Eye (tissue), 1 donor: ENCODE measurements at regions not wholly inside any gene's neighbourhood (a gene's known extent, or its start where the extent isn't known, plus 50 kb on each side); places are given as distances from the start of the nearest gene placed in this dataset.
"Not testable (repeated sequence)": the region's sequence is repeated elsewhere in the genome, so short reads cannot be mapped to it uniquely, and the experiment has no call there.

ENCODE experiments used
- DNase-seq: peaks from one replicate; pipeline ENCODE4 v3.0.0-alpha.2; 2015

DNA sequence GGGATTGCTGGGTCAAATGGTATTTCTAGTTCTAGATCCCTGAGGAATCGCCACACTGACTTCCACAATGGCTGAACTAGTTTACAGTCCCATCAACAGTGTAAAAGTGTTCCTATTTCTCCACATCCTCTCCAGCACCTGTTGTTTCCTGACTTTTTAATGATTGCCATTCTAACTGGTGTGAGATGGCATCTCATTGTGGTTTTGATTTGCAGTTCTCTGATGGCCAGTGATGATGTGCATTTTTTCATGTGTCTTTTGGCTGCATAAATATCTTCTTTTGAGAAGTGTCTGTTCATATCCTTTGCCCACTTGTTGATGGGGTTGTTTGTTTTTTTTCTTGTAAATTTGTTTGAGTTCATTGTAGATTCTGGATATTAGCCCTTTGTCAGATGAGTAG is 220.3 kb downstream of the NPR3 start:
- DNase-seq, result not testable (repeated sequence)

DNA sequence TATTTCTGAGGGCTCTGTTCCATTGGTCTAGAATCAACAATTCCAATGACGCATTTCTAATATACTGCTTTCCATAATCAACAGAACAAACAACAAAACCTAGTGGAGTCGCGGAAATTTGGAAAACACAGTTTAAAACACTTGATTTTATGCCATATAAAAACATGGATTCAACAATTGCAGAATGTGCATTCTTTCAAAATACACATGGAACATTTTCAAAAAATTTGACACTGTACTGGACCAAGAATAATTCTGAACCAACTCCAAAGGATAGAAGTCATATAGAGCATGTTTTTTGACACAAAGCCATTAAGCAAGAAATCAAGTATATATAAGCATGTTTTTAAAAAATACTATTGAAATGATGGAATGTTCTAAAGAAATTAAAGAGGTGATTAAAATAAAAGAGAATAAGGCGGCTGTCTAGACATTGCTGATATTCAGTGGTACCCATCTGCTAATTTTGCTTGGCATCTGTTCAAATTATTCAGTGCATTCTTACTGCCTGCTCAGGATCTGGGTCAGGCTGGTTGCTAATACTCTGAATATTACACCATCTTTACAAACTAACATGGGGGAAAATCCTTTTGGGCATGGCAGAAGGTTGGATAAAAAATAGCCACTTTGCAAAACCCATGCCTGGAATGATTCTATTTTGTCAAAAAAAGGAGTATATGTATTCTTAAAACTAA is 221.3 kb downstream of the NPR3 start:
- no peak for DNase-seq

- DNase-seq, result no peak
Observed at GRCh38 chr5:32933692-32934091, 222.6 kb downstream of the NPR3 start.

DNA sequence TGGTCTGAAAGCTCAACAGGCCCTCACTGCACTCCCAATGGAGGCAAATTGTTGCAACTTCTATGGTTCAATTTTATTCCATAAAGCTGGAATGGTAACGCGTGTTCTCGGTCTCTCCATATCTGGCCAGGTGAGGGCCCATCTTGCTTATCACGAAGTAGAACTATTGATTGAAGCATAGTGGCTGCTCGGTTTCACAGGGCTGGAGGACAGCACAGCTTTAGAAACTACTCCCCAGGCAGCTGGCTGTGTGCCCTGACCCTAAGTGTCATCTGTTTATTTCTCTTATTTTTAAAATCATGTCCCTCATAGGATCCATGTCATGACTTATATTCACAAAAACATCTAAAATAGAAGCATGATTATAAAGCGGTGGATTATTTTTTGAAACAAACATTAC is 223.4 kb downstream of the NPR3 start:
- no peak for DNase-seq

DNA sequence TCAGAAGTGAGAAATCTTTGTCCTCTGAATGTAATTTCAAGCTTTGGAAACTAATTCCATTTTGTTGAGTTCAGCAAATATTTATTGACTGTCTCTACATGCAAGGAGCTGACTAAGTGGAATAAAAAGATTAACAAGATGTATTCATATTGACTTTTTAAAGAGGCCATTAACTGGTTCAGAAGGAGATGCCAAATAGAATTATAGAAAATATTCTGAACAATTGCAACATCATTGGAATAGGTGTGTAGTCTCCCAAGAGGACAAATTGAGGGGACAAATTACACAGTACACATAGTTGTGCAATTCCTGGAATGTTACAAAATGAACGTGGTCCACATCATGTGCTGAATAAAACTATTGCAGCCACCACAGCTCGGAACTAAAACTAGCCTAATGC is 224.2 kb downstream of the NPR3 start:
- no peak for DNase-seq

DNA sequence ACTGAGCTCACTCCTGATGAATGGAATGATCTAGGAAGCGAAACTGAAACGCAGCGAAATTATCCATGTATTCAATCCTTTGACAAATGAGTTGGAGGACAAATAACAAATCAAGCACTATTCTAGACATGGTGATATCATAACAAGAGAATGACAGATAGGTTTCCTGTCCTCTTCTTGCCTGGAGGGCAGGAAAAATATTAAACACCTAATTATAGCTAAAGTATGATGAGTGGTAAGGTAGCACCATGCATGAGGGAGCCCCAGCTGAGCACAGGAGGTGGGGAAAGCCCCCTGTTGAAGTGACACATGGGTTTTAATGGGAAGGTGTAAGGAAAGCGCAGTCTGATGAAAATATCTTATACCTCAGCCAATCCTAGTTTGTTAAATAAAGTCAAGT is 225.2 kb downstream of the NPR3 start:
- DNase-seq, result no peak

DNA sequence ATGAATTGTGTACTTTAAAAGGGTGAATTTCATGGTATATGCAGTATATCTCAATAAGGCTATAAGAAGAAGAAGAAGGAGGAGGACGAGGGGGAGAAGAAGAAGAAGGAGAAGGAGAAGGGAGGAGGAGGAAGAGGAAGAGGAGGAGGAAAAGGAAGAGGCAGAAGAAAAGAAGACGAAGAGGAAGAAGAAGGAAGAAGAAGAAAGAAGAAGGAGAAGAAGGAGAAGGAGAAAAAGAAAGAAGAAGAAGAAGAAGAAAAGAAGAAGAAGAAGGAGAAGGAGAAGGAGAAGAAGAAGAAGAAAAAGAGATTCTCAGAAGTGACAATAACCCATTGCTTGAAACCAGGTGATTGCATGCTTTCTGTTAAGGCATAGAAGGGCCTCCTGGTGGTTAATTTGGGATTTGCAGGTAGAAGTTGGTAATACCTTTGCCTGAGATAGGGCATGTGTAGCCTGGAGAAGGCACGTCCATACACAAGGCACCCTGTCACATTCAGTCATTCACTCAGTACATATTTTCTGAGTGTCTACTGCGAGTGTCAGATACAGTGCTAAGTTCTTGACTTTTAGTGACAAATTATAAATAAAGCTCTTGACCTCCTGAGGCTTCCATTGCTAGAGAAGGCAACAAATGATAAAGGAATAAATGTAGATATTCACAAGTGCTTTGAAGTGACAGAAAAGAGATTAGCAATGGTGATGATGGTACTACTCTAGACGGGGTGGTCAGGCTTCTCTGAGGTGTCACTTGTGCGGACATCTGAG is 231.3 kb downstream of the NPR3 start:
- DNase-seq, result no peak

- DNase-seq, result no peak
Observed at GRCh38 chr5:32949286-32949970, 238.3 kb downstream of the NPR3 start.

GRCh38 chr5:32951003-32951402 is 239.9 kb downstream of the NPR3 start:
- DNase-seq, result no peak

DNA sequence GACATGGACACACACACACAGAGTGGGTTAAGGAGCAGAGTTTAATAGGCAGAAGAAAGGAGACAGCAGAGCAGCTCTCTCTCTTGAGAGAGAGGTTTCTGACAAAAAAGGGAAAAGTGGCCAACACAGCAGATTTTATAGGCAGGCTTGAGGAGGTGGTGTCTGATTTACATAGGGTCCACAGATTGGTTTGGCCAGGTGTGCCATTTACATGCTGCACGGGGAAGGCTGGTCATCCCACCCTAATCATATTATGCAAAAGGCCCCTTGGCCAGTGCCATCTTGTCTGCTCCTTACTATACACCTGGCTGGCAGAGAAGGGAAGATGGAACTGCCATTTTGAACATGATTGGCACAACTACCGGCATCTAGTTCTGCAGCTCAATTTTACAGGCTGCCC is 240.8 kb downstream of the NPR3 start:
- DNase-seq, result no peak

DNA sequence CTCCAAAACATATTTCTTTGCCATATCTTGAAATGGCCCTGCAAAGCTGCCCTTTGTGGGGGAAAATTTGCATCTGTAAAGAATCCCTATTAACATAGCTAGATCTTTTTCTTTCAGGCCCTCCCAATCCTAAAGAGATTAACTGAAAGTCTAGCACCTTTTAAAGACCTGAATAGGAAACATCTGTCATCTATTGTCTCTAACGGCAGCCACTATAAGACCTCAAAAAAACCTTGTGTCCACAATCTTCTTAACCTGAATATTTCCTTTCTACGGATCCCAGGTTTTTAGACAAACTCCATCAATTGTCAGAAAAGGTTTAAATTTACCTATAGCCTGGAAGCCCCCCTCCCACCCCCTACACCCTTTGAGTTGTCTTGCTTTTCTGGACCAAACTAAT is 241.3 kb downstream of the NPR3 start:
- DNase-seq, result not testable (repeated sequence)

DNA sequence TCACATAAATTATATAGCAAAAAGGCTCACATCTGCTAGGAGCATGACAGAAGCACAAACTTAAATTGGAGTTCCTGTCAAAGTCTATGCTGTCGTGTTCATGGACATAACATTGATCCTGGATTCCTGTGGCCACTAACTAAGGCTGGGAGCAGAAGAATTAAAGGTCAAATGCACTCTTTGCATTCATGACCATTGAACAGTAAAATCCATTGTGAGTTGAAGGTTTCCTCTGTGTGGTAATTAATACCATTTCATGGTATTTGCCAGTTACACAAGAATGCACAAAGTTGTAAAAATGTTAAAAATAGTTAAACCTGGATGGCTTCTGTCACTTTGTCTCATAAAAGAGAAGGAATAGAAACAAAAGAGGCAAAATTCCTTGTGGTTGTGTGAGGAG is 242.6 kb downstream of the NPR3 start:
- DNase-seq, result peak; percentile 8

DNA sequence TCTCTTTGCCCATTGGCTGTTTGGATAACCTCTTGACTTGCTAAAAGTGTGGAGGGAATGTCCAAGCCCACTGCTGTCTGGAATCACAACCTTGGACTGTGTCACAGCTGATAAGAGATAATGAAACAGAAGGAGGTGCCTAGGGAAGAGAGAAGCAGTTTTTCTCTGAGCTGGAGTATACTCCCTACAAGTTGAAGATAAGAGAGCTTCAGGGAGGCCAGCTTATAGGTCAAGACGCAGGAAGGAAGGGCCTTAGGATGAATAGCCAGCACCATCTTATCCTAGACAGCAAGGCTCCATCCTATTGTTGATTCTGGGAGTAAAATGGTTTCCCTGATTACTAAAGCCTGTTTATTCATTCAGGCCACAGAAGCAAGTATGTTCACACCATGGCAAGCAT is 244.7 kb downstream of the NPR3 start:
- no peak for DNase-seq

- no peak for DNase-seq
Observed at GRCh38 chr5:32960340-32961058, 249.4 kb downstream of the NPR3 start.

- DNase-seq, result no peak
Observed at GRCh38 chr5:32961059-32961415, 249.9 kb downstream of the NPR3 start.

DNA sequence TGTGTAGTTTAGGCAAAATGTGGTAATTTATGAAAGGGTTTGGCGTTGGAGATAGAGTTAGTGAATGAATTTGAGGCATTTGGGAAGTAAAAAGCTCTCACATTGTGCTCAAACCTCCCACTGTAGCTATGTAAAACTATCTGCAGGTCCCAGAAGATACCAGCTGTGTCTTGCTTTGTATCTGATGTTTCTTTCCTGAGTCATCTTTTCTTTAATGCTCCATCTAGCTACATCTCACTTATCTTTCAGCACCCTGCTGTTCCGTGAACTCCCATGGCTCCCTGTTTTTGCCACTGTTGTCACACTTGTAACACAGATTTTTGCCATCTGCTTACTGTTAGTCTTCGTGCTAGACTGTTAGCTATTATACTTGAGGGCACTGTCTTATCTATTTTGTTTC is 253.1 kb downstream of the NPR3 start:
- DNase-seq, result peak; percentile 9

- no peak for DNase-seq
Observed at GRCh38 chr5:32973646-32974045, 262.5 kb downstream of the NPR3 start.

GRCh38 chr5:32975656-32976375 is 264.7 kb downstream of the NPR3 start:
- DNase-seq, result no peak

GRCh38 chr5:32981061-32981460 is 269.9 kb downstream of the NPR3 start:
- DNase-seq, result no peak

DNA sequence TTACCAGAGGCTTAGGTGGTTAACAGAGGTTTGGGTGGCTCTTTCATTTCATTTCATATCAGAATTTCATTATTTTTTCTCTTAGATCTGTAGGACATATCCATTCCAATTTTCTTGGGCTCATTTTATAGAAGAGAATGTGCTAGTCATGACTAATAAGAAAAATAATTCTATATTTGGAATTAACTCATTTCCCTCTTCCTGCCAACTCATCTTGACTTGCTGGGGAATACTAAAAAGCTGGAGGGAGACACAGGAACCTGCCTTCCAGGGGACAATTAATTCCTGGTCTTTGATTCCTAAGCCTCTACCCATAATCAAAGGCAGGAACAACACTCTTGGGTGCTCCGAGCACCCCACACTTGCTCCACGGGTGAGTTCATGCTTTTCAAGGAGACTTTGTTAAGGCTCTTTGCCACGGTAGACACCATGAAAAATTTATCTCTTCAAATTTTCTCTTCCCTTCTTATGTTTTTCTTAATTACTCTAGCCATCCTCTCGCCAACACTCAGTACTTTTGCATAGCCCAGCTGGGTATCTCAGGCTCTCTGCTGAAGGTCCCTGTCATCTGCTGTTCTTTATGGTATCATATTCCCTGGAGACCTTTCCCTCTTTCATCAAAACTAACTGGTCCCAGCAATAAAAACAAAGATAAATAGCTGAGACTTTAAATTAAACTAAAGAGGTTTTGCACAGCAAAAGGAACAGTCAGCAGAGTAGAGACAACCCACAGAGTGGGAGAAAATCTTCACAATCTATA is 273.9 kb downstream of the NPR3 start:
- DNase-seq, result no peak

DNA sequence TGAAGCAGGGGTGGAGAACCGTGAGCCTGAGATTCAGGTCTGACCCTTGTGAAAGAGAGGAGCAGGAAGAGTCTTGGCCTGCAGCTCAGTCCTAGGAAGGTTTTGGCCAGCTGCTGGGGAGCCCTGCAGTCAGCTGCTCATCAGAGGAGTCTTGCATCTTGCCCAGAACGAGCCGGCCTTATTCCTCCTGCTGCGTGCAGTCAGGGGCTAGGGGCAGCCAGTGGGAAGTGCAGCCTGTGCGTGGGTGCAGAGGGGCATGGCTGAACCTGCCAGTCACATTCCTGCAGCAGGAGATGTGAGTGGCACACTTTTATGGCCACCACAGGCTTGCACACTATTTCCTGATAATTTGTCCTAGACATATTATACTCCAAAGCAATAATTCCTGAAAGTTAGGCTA is 278.7 kb downstream of the NPR3 start:
- DNase-seq, result no peak
